H1 (cell line): ENCODE measurements at regions not wholly inside any gene's neighbourhood (a gene's known extent, or its start where the extent isn't known, plus 50 kb on each side); places are given as distances from the start of the nearest gene placed in this dataset.

Source experiments
- CTCF ChIA-PET: fragments of 300-600 bp; sonication (Branson Sonifier 250); formaldehyde crosslinking; loops from one replicate; lab custom pipeline; 2021; ENCODE audit not compliant: partially characterized antibody; lab: Charles Lee
- POLR2A ChIA-PET: fragments of 300-600 bp; sonication (Branson Sonifier 250); formaldehyde crosslinking; loops from one replicate; lab custom pipeline; 2021; ENCODE audit warnings: inconsistent platforms; ENCODE audit not compliant: partially characterized antibody; lab: Charles Lee
- DNase-seq, 2 experiments: peaks; one replicate each; pipeline versions ENCODE4 v3.0.0 to v3.0.0-alpha.2; 2010 to 2022; ENCODE audit warnings: low spot score in 2 of 2, low read depth in 1 of 2, mixed read lengths in 1 of 2
- FAIRE-seq: peaks from 2 replicates; lab custom pipeline; 2011; peaks lifted over from hg19 to GRCh38; lab: Jason Lieb, UNC
- H2AFZ ChIP-seq: 2 replicates; pipeline ENCODE4 v1.8.1; 2012; ENCODE audit warnings: low read length, inconsistent platforms
- H2AK5ac ChIP-seq: 2 replicates; pipeline ENCODE4 v1.6.1; 2013; ENCODE audit warnings: low read depth, low read length
- H2BK120ac ChIP-seq: replicated peaks from 2 replicates; pipeline ENCODE3; 2013; ENCODE audit warnings: low read depth, low read length, inconsistent platforms
- H2BK12ac ChIP-seq: 2 replicates; pipeline ENCODE4 v1.6.1; 2013; ENCODE audit warnings: low read depth, low read length
- H2BK15ac ChIP-seq: 2 replicates; pipeline ENCODE4 v1.6.1; 2013; ENCODE audit warnings: low read length
- H2BK20ac ChIP-seq: 2 replicates; pipeline ENCODE4 v1.6.1; 2013; ENCODE audit warnings: low read length
- H2BK5ac ChIP-seq: 2 replicates; pipeline ENCODE4 v1.6.1; 2013; ENCODE audit warnings: low read depth, low read length
- H3K14ac ChIP-seq: 2 replicates; pipeline ENCODE4 v1.6.1; 2013; ENCODE audit warnings: inconsistent platforms; ENCODE audit not compliant: insufficient read length
- H3K18ac ChIP-seq: 2 replicates; pipeline ENCODE4 v1.6.1; 2013; ENCODE audit warnings: low read length; ENCODE audit errors: extremely low read depth
- H3K23ac ChIP-seq: 2 replicates; pipeline ENCODE4 v1.6.1; 2013; ENCODE audit warnings: inconsistent platforms; ENCODE audit not compliant: insufficient read length
- H3K23me2 ChIP-seq: 2 replicates; pipeline ENCODE4 v1.6.1; 2013; ENCODE audit warnings: low read depth, low read length
- H3K27ac ChIP-seq: 2 replicates; pipeline ENCODE4 v1.6.1; 2011; ENCODE audit warnings: low read depth, low read length, inconsistent platforms
- H3K27me3 ChIP-seq, 4 experiments: replicated peaks in 1 of 4; 1 replicate in 1 of 4; 2 replicates in 3 of 4; pipeline versions ENCODE4 v1.6.1 to v1.8.1; 2011 to 2013; ENCODE audit warnings: low read length in 3 of 4, mild to moderate bottlenecking in 3 of 4, inconsistent platforms in 2 of 4, mixed read lengths in 2 of 4, moderate library complexity in 1 of 4; ENCODE audit not compliant: control insufficient read depth in 3 of 4, insufficient read depth in 3 of 4; ENCODE audit errors: extremely low read depth in 1 of 4
- H3K36me3 ChIP-seq, 4 experiments: 2 replicates each; pipeline versions ENCODE4 v1.6.1 to v1.8.1; 2011 to 2013; ENCODE audit warnings: mild to moderate bottlenecking in 4 of 4, low read length in 3 of 4, moderate library complexity in 2 of 4, control low read depth in 1 of 4, inconsistent platforms in 1 of 4; ENCODE audit not compliant: insufficient read depth in 4 of 4, control insufficient read depth in 2 of 4
- H3K4ac ChIP-seq: replicated peaks from 2 replicates; pipeline ENCODE3; 2013; ENCODE audit warnings: low read length, low read depth, mixed read lengths, inconsistent platforms; ENCODE audit not compliant: insufficient read length
- H3K4me1 ChIP-seq, 4 experiments: replicated peaks in 1 of 4; 1 replicate in 1 of 4; 2 replicates in 3 of 4; pipeline versions ENCODE4 v1.6.1 to v1.8.1; 2011 to 2013; ENCODE audit warnings: low read length in 3 of 4, inconsistent platforms in 2 of 4, mixed read lengths in 1 of 4; ENCODE audit not compliant: insufficient read depth in 4 of 4, control insufficient read depth in 3 of 4
- H3K4me2 ChIP-seq, 2 experiments: 2 replicates each; pipeline versions ENCODE4 v1.6.1 to v1.8.1; 2011 to 2013; ENCODE audit warnings: low read depth in 2 of 2, low read length in 2 of 2, control low read depth in 1 of 2, inconsistent platforms in 1 of 2, mild to moderate bottlenecking in 1 of 2; ENCODE audit not compliant: insufficient read depth in 1 of 2
- H3K4me3 ChIP-seq, 4 experiments: fragments of 200-600, 300-600 bp in 1 of 4; sonication (generic), shearing (Covaris generic), sonication (Bioruptor Twin) in 1 of 4; 2 replicates each; pipeline versions ENCODE4 v1.5.1 to v1.8.1; 2011 to 2016; ENCODE audit warnings: low read length in 4 of 4, low read depth in 3 of 4, control low read depth in 2 of 4, inconsistent platforms in 2 of 4, mild to moderate bottlenecking in 2 of 4, mixed read lengths in 1 of 4, moderate library complexity in 1 of 4; ENCODE audit not compliant: insufficient read depth in 2 of 4; ENCODE audit errors: extremely low read depth in 1 of 4
- H3K56ac ChIP-seq: replicated peaks from 2 replicates; pipeline ENCODE3; 2013; ENCODE audit warnings: low read depth, mild to moderate bottlenecking, mixed read lengths, low read length, inconsistent platforms; ENCODE audit not compliant: insufficient read length
- H3K79me1 ChIP-seq: 2 replicates; pipeline ENCODE4 v1.6.1; 2013; ENCODE audit warnings: low read depth, low read length, control low read depth
- H3K79me2 ChIP-seq, 2 experiments: 2 replicates each; pipeline versions ENCODE4 v1.6.1 to v1.8.1; 2012 to 2013; ENCODE audit warnings: low read length in 2 of 2, mild to moderate bottlenecking in 2 of 2, inconsistent platforms in 1 of 2; ENCODE audit not compliant: insufficient read depth in 2 of 2, control insufficient read depth in 1 of 2
- H3K9ac ChIP-seq, 4 experiments: replicated peaks in 1 of 4; 1 replicate in 1 of 4; 2 replicates in 3 of 4; pipeline versions ENCODE4 v1.6.1 to v1.8.1; 2011 to 2013; ENCODE audit warnings: low read depth in 3 of 4, low read length in 3 of 4, control low read depth in 2 of 4, mild to moderate bottlenecking in 2 of 4, moderate library complexity in 2 of 4, inconsistent platforms in 1 of 4; ENCODE audit errors: extremely low read depth in 1 of 4
- H3K9me3 ChIP-seq, 2 experiments: 2 replicates each; pipeline versions ENCODE4 v1.6.1 to v1.8.1; 2012 to 2013; ENCODE audit warnings: mild to moderate bottlenecking in 2 of 2, moderate library complexity in 2 of 2, control low read depth in 1 of 2, inconsistent platforms in 1 of 2, low read depth in 1 of 2, low read length in 1 of 2, mixed read lengths in 1 of 2; ENCODE audit not compliant: insufficient read depth in 2 of 2
- H4K20me1 ChIP-seq, 2 experiments: replicated peaks in 1 of 2; 2 replicates each; pipeline versions ENCODE3 to v1.8.1; 2011 to 2013; ENCODE audit warnings: inconsistent platforms in 2 of 2, low read length in 2 of 2, mild to moderate bottlenecking in 1 of 2; ENCODE audit not compliant: insufficient read depth in 2 of 2, control insufficient read depth in 1 of 2
- H4K5ac ChIP-seq: 2 replicates; pipeline ENCODE4 v1.6.1; 2013; ENCODE audit warnings: low read length, low read depth, mixed read lengths, inconsistent platforms; ENCODE audit not compliant: insufficient read length
- H4K8ac ChIP-seq: 2 replicates; pipeline ENCODE4 v1.8.0; 2013; ENCODE audit warnings: mild to moderate bottlenecking, moderate library complexity, low read length, inconsistent platforms; ENCODE audit not compliant: insufficient read depth; ENCODE audit errors: extremely low read depth
- H4K91ac ChIP-seq: replicated peaks from 2 replicates; pipeline ENCODE3; 2013; ENCODE audit warnings: low read length, mixed read lengths, inconsistent platforms; ENCODE audit not compliant: insufficient read length
- ATF2 ChIP-seq: IDR thresholded peaks from 2 replicates; pipeline ENCODE4 v1.6.1; 2012; ENCODE audit warnings: low read length, inconsistent platforms
- ATF3 ChIP-seq: IDR thresholded peaks from 2 replicates; pipeline ENCODE4 v1.6.1; 2011; ENCODE audit warnings: low read depth, mild to moderate bottlenecking, low read length; ENCODE audit not compliant: insufficient read depth
- CREB1 ChIP-seq: IDR thresholded peaks from 2 replicates; pipeline ENCODE4 v1.6.1; 2012; ENCODE audit warnings: inconsistent platforms
- CTBP2 ChIP-seq: IDR thresholded peaks from 2 replicates; pipeline ENCODE4 v1.7.0; 2011; ENCODE audit warnings: borderline replicate concordance, mild to moderate bottlenecking, moderate library complexity, mixed read lengths, low read length; ENCODE audit not compliant: insufficient read depth, insufficient read length
- E2F6 ChIP-seq: IDR thresholded peaks from 2 replicates; pipeline ENCODE4 v1.6.1; 2012; ENCODE audit warnings: inconsistent platforms
- EGR1 ChIP-seq: IDR thresholded peaks from 2 replicates; pipeline ENCODE4 v1.6.1; 2011; ENCODE audit warnings: low read depth, low read length, borderline replicate concordance
- EZH2 ChIP-seq: fragments of 200-600 bp; sonication (generic); IDR thresholded peaks from 2 replicates; pipeline ENCODE4 v1.7.1; 2012; ENCODE audit warnings: low read depth, mild to moderate bottlenecking, moderate library complexity, low read length, inconsistent platforms; ENCODE audit not compliant: severe bottlenecking
- JUND ChIP-seq: IDR thresholded peaks from 2 replicates; pipeline ENCODE4 v1.6.1; 2011; ENCODE audit warnings: mild to moderate bottlenecking, improper control_type of control experiment, low read length
- KDM5A ChIP-seq: fragments of 200-600 bp; IDR thresholded peaks from 2 replicates; pipeline ENCODE4 v1.7.1; 2012; ENCODE audit warnings: mild to moderate bottlenecking, low read length, inconsistent platforms, mixed read lengths
- POLR2A ChIP-seq, 2 experiments: IDR thresholded peaks; 1 replicate in 1 of 2; 2 replicates in 1 of 2; pipeline ENCODE4 v1.6.1; 2011; ENCODE audit warnings: low read depth in 2 of 2, low read length in 2 of 2, mild to moderate bottlenecking in 2 of 2; ENCODE audit errors: control extremely low read depth in 1 of 2
- POLR2AphosphoS5 ChIP-seq: IDR thresholded peaks from 2 replicates; pipeline ENCODE4 v1.6.1; 2011; ENCODE audit warnings: low read depth, low read length
- POU5F1 ChIP-seq: IDR thresholded peaks from 2 replicates; pipeline ENCODE4 v1.6.1; 2011; ENCODE audit warnings: low read depth, mild to moderate bottlenecking, low read length, moderate library complexity
- SIRT6 ChIP-seq: IDR thresholded peaks from one replicate; pipeline ENCODE4 v1.7.1; 2012; ENCODE audit warnings: low read length, inconsistent platforms
- TBP ChIP-seq: IDR thresholded peaks from 2 replicates; pipeline ENCODE4 v1.6.1; 2011; ENCODE audit warnings: low read depth, low read length, improper control_type of control experiment
- WGBS, 2 experiments: shearing (Covaris generic) in 1 of 2; methylation state at CpG; one replicate each; pipeline versions ENCODE4 v1.1.6 to v1.1.7; 2013 to 2015; ENCODE audit warnings: low lambda C conversion rate in 2 of 2, mixed read lengths in 2 of 2, inconsistent platforms in 1 of 2, low coverage in 1 of 2, missing lambda C conversion rate in 1 of 2; ENCODE audit not compliant: insufficient replicate concordance in 2 of 2, insufficient coverage in 1 of 2, insufficient read length in 1 of 2; ENCODE audit errors: extremely low coverage in 1 of 2, missing lambda C conversion rate in 1 of 2; 5-methylcytosine and 5-hydroxymethylcytosine counted together

- Histone ChIP-seq H2AFZ (no peak overlapping the region), H2AK5ac (no peak overlapping the region), H4K20me1 (no peaks in the 10 kb centered on the region), H3K4ac (no peak overlapping the region), H3K27me3 (no peaks in the 10 kb centered on the region), H2BK15ac (no peak overlapping the region), H3K14ac (no peak overlapping the region), H3K9ac (no peak overlapping the region), H2BK20ac (no peak overlapping the region), H3K4me1 (no peaks in the 10 kb centered on the region), H4K5ac (no peak overlapping the region), H2BK12ac (no peak overlapping the region), H4K8ac (no peak overlapping the region), H4K91ac (no peak overlapping the region), H3K56ac (no peak overlapping the region), H3K4me2 (no peak overlapping the region), H3K23me2 (no peaks in the 10 kb centered on the region), H3K9me3 (no peaks in the 10 kb centered on the region), H2BK5ac (no peak overlapping the region), H3K27ac (no peak overlapping the region), H3K4me3 (no peak overlapping the region), H3K36me3 (no peaks in the 10 kb centered on the region), H3K79me1 (no peaks in the 10 kb centered on the region), H3K79me2 (no peaks in the 10 kb centered on the region), H2BK120ac (no peak overlapping the region), H3K18ac (no peak overlapping the region), H3K23ac (no peak overlapping the region)
- 84% methylated on average over 4 of the region's 4 CpGs; no CpG with 5 or more reads in 1 of the 2 experiments for WGBS, 2 experiments
- DNase-seq: no peak
- ChIA-PET POLR2A (no interaction called here), CTCF (no interaction called here)
- no peak for FAIRE-seq
- TF ChIP-seq EZH2 (no peak), ATF2 (no peak), KDM5A (no peak), TBP (no peak), SIRT6 (no peak), POLR2A (IDR thresholded peaks at IDR 0.05; ENCODE audit: control extremely low read depth in 1 of 2, low read depth in 2 of 2, low read length in 2 of 2) (no peak), ATF3 (no peak), JUND (no peak), CREB1 (no peak), E2F6 (no peak), CTBP2 (no peak), POLR2AphosphoS5 (no peak), EGR1 (no peak), POU5F1 (no peak)
These were observed 101.1 kb downstream of the TEX13C start for GRCh38 chrX:125420809-125421208.
